HAP-1 (cell line): ENCODE measurements at regions not wholly inside any gene's neighbourhood (a gene's known extent, or its start where the extent isn't known, plus 50 kb on each side); places are given as distances from the start of the nearest gene placed in this dataset.
"Not testable (repeated sequence)": the region's sequence is repeated elsewhere in the genome, so short reads cannot be mapped to it uniquely, and the experiment has no call there.

Source experiments
- DNase-seq, 2 experiments: peaks; one replicate each; pipeline ENCODE4 v3.0.0-alpha.2; 2016 to 2020; ENCODE audit warnings: low spot score in 2 of 2
- H3K27me3 ChIP-seq: fragments of 250-450 bp; sonication (Bioruptor Pico); 2 replicates; pipeline ENCODE4 v1.5.1; 2020; ENCODE audit warnings: low read depth, mild to moderate bottlenecking, moderate library complexity
- H3K36me3 ChIP-seq: fragments of 250-450 bp; sonication (Bioruptor Pico); replicated peaks from 2 replicates; pipeline ENCODE4 v1.5.1; 2020; ENCODE audit warnings: mild to moderate bottlenecking
- H3K4me1 ChIP-seq: fragments of 250-450 bp; sonication (Bioruptor Pico); 2 replicates; pipeline ENCODE4 v1.5.1; 2020; ENCODE audit warnings: mild to moderate bottlenecking
- H3K4me3 ChIP-seq: fragments of 250-450 bp; sonication (Bioruptor Pico); 2 replicates; pipeline ENCODE4 v1.5.1; 2020; ENCODE audit warnings: mild to moderate bottlenecking, moderate library complexity
- H3K9me3 ChIP-seq: fragments of 250-450 bp; sonication (Bioruptor Pico); 2 replicates; pipeline ENCODE4 v1.5.1; 2020; ENCODE audit warnings: mild to moderate bottlenecking, moderate library complexity
- in situ Hi-C: fragments of 300-500 bp; cut with MboI; formaldehyde crosslinking; loops from 3 replicates; pipeline ENCODE4 v1.14.3; 2020; ENCODE audit warnings: low sequenced_read_pairs, inconsistent platforms, mixed read lengths

DNA sequence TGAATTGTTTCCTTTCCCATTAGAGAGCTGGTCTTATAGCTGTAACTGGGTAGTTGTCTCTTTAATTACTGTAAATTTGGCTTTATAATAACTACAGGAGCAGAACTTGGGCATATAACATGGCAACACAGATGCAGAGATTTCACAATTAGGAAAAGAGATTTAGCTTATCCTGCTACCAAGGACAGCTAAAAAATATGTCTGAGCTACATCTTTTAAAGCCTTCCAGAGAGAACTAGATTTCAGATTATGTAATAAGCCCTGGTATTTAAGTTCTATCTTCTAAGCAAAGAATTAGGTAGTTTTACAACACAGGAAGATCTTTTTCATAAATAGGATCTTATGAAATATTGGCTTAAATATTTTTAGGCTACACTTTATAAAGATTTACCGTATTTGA, 313.8 kb downstream of the S1PR1 start:
- no peak for DNase-seq

DNA sequence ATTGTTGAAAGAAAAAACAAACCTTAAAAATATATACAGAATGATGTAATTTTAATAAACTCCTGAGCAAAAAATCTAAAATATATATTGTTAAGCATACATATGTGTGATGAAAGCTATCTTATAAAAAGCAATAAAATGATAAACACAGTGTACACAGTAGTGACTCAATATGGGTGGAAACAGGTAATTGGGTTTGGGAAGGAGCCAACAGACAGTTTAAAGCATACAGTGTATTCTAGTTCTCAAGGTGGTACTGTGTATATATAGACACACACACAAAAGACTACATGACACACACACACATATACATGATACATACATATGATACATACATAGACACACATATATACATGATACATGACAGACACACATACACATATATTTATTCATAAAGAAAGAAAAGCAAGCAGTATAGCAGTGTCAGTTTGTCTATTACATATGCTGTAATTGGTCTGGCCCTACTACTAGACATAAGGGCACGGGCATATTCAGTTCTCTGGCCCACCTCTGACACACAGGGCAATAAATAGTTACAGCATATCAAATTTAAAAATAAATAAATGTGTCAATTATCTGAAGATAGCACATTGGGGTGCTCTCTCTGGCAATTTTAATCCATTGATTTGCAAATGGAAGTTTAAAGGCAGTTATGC, 330.2 kb downstream of the S1PR1 start:
- in situ Hi-C loops, result no loop called here
- Histone ChIP-seq H3K27me3 (no peaks in the 10 kb centered on the region), H3K9me3 (peaks cover 4% of the 10 kb centered on the region; the same call in 1 of the 2 replicates), H3K4me3 (no peak overlapping the region), H3K36me3 (no peaks in the 10 kb centered on the region), H3K4me1 (peaks cover 10% of the 10 kb centered on the region)
- DNase-seq, result no peak

More for the DNA sequence above, 313.8 kb downstream of the S1PR1 start:
- Histone ChIP-seq H3K9me3 (no peaks in the 10 kb centered on the region), H3K36me3 (no peaks in the 10 kb centered on the region), H3K27me3 (no peaks in the 10 kb centered on the region), H3K4me1 (peaks cover 2% of the 10 kb centered on the region; the same call in 1 of the 2 replicates), H3K4me3 (no peak overlapping the region)
- in situ Hi-C loops, result no loop called here

DNA sequence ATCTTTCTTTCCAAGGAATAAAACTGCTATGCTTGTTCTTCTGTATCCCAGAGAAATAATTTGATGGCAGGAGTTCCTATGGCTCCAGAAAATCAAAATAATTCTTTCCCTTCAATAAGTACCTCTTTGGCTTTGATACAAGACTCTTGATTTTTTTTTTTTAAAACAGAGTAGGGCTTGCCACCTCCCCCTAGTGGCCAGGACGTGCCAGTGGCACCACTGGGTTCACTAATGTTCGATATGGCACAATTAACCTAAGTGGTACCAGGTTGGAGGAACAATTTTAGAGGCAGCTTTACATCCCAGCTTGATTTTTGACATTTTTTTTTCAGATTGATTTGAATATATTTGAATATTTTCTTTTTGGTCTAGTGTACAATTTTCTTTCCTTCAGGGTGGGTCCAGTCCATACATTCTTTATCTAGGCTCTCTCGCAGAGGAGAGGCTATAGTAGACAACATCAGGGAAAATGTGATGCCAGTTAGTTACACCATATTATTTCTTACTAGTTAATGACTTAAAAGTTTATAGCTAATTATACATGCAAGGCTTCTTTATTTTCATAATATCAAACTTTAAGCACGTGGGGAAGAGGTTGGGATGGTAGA, 330.9 kb downstream of the S1PR1 start:
- Histone ChIP-seq H3K4me1 (peaks cover 10% of the 10 kb centered on the region), H3K27me3 (no peaks in the 10 kb centered on the region), H3K4me3 (no peak overlapping the region), H3K9me3 (peaks cover 4% of the 10 kb centered on the region; the same call in 1 of the 2 replicates), H3K36me3 (no peaks in the 10 kb centered on the region)
- peak; percentile 49 to 64 for DNase-seq
- in situ Hi-C loops, result no loop called here

DNA sequence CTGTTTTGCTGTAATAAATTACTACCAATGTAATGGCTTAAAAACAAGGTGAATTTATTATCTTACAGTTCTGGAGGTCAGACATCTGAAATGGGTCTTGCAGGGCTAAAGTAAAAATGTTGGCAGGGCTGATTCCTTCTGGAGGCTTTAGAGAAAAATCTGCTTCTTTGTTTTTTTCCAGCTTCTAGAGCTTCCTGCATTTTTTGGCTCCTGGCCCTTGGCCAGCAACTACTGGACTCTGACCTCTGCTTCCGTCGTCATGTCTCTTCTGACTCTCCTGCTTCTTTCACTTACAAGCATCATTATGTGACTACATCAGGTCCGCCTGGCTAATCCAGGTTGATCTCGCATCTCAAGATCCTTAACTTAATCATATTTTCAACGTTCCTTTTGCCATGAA, 350.9 kb downstream of the S1PR1 start:
- DNase-seq, result no peak
- H3K27me3 ChIP-seq, result no peaks in the 10 kb centered on the region

DNA sequence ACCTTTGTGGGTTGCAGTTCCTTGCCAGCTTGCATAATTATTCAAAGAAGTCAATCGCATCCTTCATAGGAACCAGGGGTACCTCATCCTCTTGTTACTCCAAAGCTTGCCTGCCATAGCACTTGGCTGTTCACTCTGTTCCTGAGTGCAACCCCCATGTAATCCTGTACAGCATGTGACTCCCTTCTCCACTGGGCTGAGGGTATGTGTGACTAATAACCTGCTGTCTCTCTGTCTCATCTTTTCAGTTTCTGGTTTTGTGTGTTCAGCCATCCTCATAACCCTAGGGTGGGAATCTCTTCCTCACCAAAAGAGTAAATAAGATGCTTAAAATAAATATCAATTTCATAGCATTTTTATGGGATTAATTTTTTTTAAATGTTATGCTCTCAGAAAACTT, 351.9 kb downstream of the S1PR1 start:
- H3K4me3 ChIP-seq, result no peak overlapping the region
- H3K9me3 ChIP-seq, result no peaks in the 10 kb centered on the region
- DNase-seq, result no peak
- in situ Hi-C loops, result no loop called here
- no peaks in the 10 kb centered on the region for H3K27me3 ChIP-seq
- H3K4me1 ChIP-seq, result no peaks in the 10 kb centered on the region
- H3K36me3 ChIP-seq, result no peaks in the 10 kb centered on the region

More for the DNA sequence above, 350.9 kb downstream of the S1PR1 start:
- Histone ChIP-seq H3K4me3 (no peak overlapping the region), H3K36me3 (no peaks in the 10 kb centered on the region), H3K9me3 (no peaks in the 10 kb centered on the region), H3K4me1 (no peaks in the 10 kb centered on the region)
- in situ Hi-C loops, result no loop called here

DNA sequence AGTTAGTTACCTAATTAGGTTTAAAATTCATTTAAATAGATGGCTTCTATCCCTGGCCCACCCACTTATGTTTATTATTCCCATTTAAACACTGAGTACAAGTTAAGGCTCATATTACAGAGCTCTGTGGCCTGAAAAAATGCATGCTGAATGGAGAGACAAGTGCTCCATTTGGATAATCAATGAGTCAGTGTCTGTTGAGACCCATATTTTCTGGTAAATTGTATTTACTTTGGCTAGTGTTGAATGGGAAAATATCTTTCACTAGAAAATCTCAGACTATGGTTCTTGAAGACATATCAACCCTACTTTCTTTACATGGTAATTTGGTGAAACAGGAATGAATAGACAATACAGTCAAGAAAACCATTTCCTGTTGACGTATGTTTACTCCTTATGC, 356.0 kb downstream of the S1PR1 start:
- Histone ChIP-seq H3K4me3 (no peak overlapping the region), H3K4me1 (no peaks in the 10 kb centered on the region), H3K36me3 (no peaks in the 10 kb centered on the region), H3K27me3 (no peaks in the 10 kb centered on the region), H3K9me3 (no peaks in the 10 kb centered on the region)
- no peak for DNase-seq
- in situ Hi-C loops, result no loop called here

DNA sequence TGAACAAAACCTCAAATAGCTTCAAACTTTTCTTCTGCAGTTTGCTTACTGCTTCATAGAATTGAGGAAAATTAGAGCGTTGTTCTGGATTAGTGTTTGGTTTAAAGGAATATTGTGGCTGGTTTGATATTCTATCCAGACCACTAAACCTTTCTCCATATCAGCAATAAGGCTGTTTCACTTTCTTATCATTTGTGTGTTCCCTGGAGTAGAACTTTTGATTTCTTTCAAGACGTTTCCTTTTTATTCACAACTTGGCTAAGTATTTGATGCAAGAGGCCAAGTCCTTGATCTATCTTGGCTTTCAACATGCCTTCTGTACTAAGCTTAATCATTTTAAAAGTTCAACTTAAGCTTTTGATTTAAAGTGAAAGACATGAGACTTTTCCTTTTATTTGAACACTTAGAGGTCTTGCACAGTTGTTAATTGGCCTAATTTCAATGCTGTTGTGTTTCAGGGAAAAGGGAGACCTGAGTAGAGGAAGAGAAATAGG, 359.1 kb downstream of the S1PR1 start:
- no peak for DNase-seq
- Histone ChIP-seq H3K36me3 (no peaks in the 10 kb centered on the region), H3K4me1 (no peaks in the 10 kb centered on the region), H3K4me3 (no peak overlapping the region), H3K27me3 (no peaks in the 10 kb centered on the region), H3K9me3 (no peaks in the 10 kb centered on the region)
- in situ Hi-C loops, result no loop called here

DNA sequence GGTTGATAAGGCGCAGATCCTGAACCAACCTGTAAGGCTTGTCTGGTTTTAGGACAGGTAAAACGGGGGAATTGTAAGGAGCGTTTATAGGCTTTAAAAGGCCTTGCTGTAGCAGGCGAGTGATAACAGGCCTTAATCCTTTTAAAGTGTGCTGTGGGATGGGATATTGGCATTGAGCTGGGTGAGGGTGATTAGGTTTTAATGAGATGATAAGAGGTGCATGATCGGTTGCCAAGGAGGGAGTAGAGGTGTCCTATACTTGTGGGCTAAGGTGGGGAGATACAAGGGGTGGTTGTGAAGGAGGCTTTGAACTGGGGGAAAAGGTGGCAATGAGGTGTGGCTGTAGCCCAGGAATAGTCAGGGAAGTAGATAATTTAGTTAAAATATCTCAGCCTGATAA, 363.8 kb downstream of the S1PR1 start:
- in situ Hi-C loops, H3K27me3 ChIP-seq, H3K9me3 ChIP-seq, H3K4me3 ChIP-seq, DNase-seq, H3K36me3 ChIP-seq, H3K4me1 ChIP-seq: not testable (repeated sequence)

DNA sequence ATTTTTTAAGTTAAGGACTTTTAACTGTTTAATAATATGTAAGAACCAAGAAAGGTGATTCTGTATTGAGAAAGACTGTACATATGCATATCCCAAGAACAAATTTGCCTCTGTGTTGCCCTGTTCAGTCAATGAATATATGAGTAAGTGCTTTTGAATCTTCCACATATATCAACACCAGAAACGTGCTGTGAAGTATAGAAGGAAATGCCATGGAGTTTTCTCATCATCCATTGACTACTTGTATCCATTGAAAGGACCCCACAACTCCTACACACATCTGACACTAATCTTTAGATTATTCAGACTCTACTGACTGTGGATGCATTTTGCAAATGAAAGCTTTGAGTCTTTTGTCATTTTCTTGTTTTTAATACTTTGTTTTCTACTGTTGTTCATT, 366.9 kb downstream of the S1PR1 start:
- in situ Hi-C loops, result no loop called here
- peak in 1 of 2 experiments; percentile 67 for DNase-seq
- no peaks in the 10 kb centered on the region for H3K36me3 ChIP-seq
- peaks cover 5% of the 10 kb centered on the region for H3K4me1 ChIP-seq
- no peaks in the 10 kb centered on the region for H3K27me3 ChIP-seq
- H3K9me3 ChIP-seq, result no peaks in the 10 kb centered on the region
- no peak overlapping the region for H3K4me3 ChIP-seq

DNA sequence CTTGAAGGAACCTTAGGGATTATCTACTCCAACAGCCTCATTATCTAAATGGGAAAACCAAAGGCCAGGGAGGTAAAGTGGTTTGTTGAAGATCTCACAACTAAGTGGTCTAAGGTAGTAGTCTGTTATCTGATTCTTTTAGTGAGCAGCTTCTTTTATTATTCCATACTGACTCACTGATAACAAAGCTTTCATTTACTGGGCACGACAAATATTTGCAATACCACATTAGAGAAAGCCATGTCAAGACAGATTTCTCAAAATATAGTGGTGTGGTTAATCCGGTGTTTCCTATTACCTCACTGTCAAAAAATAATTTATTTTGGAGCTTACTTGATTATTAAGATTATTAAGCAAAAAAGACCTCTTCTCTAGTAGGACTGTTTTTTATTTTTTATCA, 369.1 kb downstream of the S1PR1 start:
- Histone ChIP-seq H3K27me3 (no peaks in the 10 kb centered on the region), H3K36me3 (no peaks in the 10 kb centered on the region), H3K9me3 (no peaks in the 10 kb centered on the region), H3K4me1 (peaks cover 5% of the 10 kb centered on the region), H3K4me3 (no peak overlapping the region)
- no peak for DNase-seq
- in situ Hi-C loops, result no loop called here

DNA sequence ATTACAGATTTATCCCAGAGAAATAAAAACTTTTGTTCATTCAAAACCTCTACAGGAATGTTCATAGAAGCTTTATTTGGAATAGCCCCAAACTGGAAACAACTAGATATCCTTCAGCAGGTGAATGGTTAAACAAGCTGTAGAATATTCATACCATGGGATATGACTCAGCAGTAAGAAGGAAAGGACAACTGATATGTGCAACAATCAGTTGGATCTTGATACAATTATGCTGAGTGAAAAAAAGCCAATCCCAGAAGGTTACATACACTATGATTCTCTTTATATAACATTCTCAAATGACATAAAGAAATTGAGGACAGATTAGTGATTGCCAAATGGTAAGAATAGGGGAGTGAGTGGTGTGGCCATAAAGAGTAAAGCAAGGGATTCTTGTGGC, 376.7 kb downstream of the S1PR1 start:
- Histone ChIP-seq H3K9me3 (no peaks in the 10 kb centered on the region; the same call in 1 of the 2 replicates), H3K4me1 (no peaks in the 10 kb centered on the region), H3K27me3 (no peaks in the 10 kb centered on the region), H3K4me3 (no peak overlapping the region), H3K36me3 (no peaks in the 10 kb centered on the region)
- in situ Hi-C loops, result no loop called here
- DNase-seq, result no peak

DNA sequence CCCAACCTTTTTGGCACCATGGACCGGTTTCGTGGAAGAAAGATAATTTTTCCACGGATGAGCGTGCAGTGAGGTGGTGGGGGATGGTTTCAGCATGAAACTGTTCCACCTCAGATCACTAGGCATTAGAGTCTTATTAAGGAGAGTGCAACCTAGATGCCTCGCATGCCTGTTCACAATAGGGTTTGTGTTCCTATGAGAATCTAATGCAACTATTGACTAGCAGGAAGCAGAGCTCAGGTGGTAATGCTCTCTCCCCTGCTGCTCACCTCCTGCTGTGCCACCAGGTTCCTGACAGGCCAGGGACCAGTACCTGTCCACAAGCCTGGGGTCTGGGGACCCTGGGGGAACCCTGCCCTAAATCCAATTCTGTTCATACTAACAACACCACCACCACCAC, 377.8 kb downstream of the OLFM3 start:
- no peak overlapping the region for H3K4me3 ChIP-seq
- H3K27me3 ChIP-seq, result no peaks in the 10 kb centered on the region
- H3K9me3 ChIP-seq, result no peaks in the 10 kb centered on the region
- H3K4me1 ChIP-seq, result no peaks in the 10 kb centered on the region
- H3K36me3 ChIP-seq, result no peaks in the 10 kb centered on the region
- in situ Hi-C loops, result no loop called here
- no peak for DNase-seq

DNA sequence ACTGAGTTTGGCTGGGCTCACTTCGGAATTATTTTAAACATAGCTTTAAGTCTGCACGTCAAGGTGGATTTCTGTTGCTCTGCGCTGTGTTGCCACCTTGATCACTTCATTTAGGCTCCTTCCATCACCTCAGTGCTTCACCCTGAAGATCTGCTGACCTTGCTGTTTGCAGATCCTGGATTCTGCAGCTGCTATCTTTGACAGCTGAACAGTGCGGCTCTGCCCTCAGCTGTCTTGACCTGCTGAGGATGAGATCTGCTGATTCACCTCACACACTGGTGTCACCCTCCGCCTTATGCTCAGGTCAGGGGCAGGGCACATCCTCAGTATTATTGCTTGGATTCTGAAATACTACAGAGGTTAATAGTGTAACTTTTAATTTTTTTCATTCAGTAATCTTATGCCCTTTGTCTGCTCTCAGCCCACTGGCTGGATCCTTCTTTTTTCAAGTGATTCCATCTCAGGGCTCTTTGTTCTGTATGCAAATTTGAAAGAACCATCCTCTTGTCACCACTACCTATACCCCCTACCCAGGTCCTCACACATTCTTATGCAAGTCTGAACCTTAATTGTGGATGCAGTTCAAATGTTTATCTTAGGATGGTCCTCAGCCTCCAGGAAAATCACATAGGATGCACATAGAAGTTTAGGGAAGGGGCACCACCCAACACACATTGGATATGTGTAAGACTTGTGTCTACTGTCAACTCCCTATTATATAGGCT, 364.0 kb downstream of the OLFM3 start:
- in situ Hi-C loops, result no loop called here

DNA sequence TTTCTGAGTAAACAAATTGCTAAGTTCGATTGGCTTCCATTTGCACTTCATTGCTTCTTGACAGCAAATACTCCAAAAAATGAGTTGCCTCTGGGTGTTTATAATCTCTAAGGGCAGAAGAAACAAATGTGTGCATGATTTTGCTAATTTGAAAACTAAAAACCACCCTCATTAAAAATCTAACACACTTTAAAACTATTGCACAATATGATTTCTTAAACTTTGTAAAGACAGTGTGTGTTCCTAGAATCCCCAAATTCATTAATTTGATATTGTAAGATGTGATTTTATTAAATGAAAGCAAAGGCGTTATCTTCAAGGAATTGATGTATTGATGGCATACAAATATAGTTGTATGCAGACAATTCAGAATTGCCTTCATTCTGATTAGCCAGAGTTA, 350.9 kb downstream of the OLFM3 start:
- in situ Hi-C loops, result no loop called here
- H3K36me3 ChIP-seq, result no peaks in the 10 kb centered on the region
- no peak overlapping the region for H3K4me3 ChIP-seq
- H3K4me1 ChIP-seq, result peaks cover 11% of the 10 kb centered on the region
- no peak for DNase-seq
- H3K9me3 ChIP-seq, result no peaks in the 10 kb centered on the region
- H3K27me3 ChIP-seq, result no peaks in the 10 kb centered on the region

More for the DNA sequence above, 364.0 kb downstream of the OLFM3 start:
- no peak for DNase-seq
- Histone ChIP-seq H3K36me3 (no peaks in the 10 kb centered on the region), H3K4me3 (no peak overlapping the region), H3K9me3 (no peaks in the 10 kb centered on the region), H3K4me1 (no peaks in the 10 kb centered on the region), H3K27me3 (no peaks in the 10 kb centered on the region)
